Mesendoderm (in vitro differentiated cells): ENCODE measurements at regions not wholly inside any gene's neighbourhood (a gene's known extent, or its start where the extent isn't known, plus 50 kb on each side); places are given as distances from the start of the nearest gene placed in this dataset.
A peak's percentile ranks its signal among the peaks of the same experiment; 100 is the strongest.

Experiments
- DNase-seq: peaks from one replicate; pipeline ENCODE4 v3.0.0; 2013
- H2AK5ac ChIP-seq: 2 replicates; pipeline ENCODE4 v1.6.1; 2013; ENCODE audit warnings: low read length, inconsistent platforms
- H2BK120ac ChIP-seq: 2 replicates; pipeline ENCODE4 v1.6.1; 2013; ENCODE audit warnings: low read depth, mild to moderate bottlenecking, low read length, moderate library complexity, mixed read lengths
- H2BK15ac ChIP-seq: replicated peaks from 2 replicates; pipeline ENCODE4 v1.6.1; 2013; ENCODE audit warnings: low read depth, mild to moderate bottlenecking, moderate library complexity
- H2BK5ac ChIP-seq: 2 replicates; pipeline ENCODE4 v1.6.1; 2013; ENCODE audit warnings: low read length, inconsistent platforms
- H3K18ac ChIP-seq: 2 replicates; pipeline ENCODE4 v1.6.1; 2013; ENCODE audit warnings: mild to moderate bottlenecking, low read length, mixed read lengths
- H3K23ac ChIP-seq: one replicate; pipeline ENCODE4 v1.6.1; 2013; ENCODE audit warnings: low read length
- H3K27ac ChIP-seq: 2 replicates; pipeline ENCODE4 v1.5.1; 2013; ENCODE audit warnings: low read depth, mild to moderate bottlenecking, inconsistent platforms, low read length, moderate library complexity
- H3K27me3 ChIP-seq: 2 replicates; pipeline ENCODE4 v1.6.1; 2013; ENCODE audit warnings: low read length, control low read depth, mild to moderate bottlenecking, inconsistent platforms; ENCODE audit not compliant: insufficient read depth, poor library complexity
- H3K36me3 ChIP-seq: 2 replicates; pipeline ENCODE4 v1.6.1; 2013; ENCODE audit warnings: low read length, inconsistent platforms; ENCODE audit not compliant: control insufficient read depth, insufficient read depth
- H3K4ac ChIP-seq: one replicate; pipeline ENCODE4 v1.6.1; 2013; ENCODE audit warnings: low read depth, mild to moderate bottlenecking, low read length, moderate library complexity
- H3K4me1 ChIP-seq: 2 replicates; pipeline ENCODE4 v1.6.1; 2013; ENCODE audit warnings: low read depth, low read length, inconsistent platforms; ENCODE audit not compliant: control insufficient read depth
- H3K4me2 ChIP-seq: 2 replicates; pipeline ENCODE4 v1.6.1; 2013; ENCODE audit warnings: low read length
- H3K4me3 ChIP-seq: 2 replicates; pipeline ENCODE4 v1.5.1; 2013; ENCODE audit warnings: mild to moderate bottlenecking, low read length
- H3K56ac ChIP-seq: one replicate; pipeline ENCODE4 v1.6.1; 2013; ENCODE audit warnings: low read length
- H3K79me1 ChIP-seq: 2 replicates; pipeline ENCODE4 v1.6.1; 2013; ENCODE audit warnings: low read length, inconsistent platforms
- H3K79me2 ChIP-seq: 2 replicates; pipeline ENCODE4 v1.6.1; 2013; ENCODE audit warnings: mild to moderate bottlenecking, low read length; ENCODE audit not compliant: control insufficient read depth, insufficient read depth
- H3K9ac ChIP-seq: 2 replicates; pipeline ENCODE4 v1.6.1; 2013; ENCODE audit warnings: low read length, inconsistent platforms
- H4K5ac ChIP-seq: one replicate; pipeline ENCODE4 v1.6.1; 2013; ENCODE audit warnings: low read length
- H4K8ac ChIP-seq: one replicate; pipeline ENCODE4 v1.6.1; 2013; ENCODE audit warnings: low read depth, mild to moderate bottlenecking, control low read depth, low read length, moderate library complexity
- WGBS: extraction: QIAGEN DNeasy Blood & Tissue Kit; methylation state at CpG from one replicate; pipeline ENCODE4 v1.1.7; 2013; ENCODE audit warnings: low lambda C conversion rate, missing lambda C conversion rate; ENCODE audit not compliant: insufficient coverage; ENCODE audit errors: extremely low coverage; 5-methylcytosine and 5-hydroxymethylcytosine counted together

- no peak overlapping the region for H3K23ac ChIP-seq
- no peak overlapping the region for H2AK5ac ChIP-seq
- H2BK5ac ChIP-seq = no peak overlapping the region
- H3K79me2 ChIP-seq = no peaks in the 10 kb centered on the region
- no peaks in the 10 kb centered on the region for H3K79me1 ChIP-seq
- no peak for DNase-seq
- H3K4me1 ChIP-seq = no peaks in the 10 kb centered on the region
- H2BK120ac ChIP-seq = no peak overlapping the region
- H2BK15ac ChIP-seq = no peak overlapping the region
- H4K5ac ChIP-seq = no peak overlapping the region
- H3K4ac ChIP-seq = no peak overlapping the region
- H3K18ac ChIP-seq = no peak overlapping the region
- no peak overlapping the region for H3K9ac ChIP-seq
- WGBS = no CpG with 5 or more reads among the region's 2 CpGs
- no peaks in the 10 kb centered on the region for H3K36me3 ChIP-seq
- no peak overlapping the region for H3K4me3 ChIP-seq
- H3K27ac ChIP-seq = no peak overlapping the region
- no peak overlapping the region for H3K56ac ChIP-seq
- no peak overlapping the region for H4K8ac ChIP-seq
- H3K27me3 ChIP-seq = no peaks in the 10 kb centered on the region
- no peak overlapping the region for H3K4me2 ChIP-seq
Measured at GRCh38 chr2:161004379-161004778, 155.8 kb upstream of the TANK start.

GRCh38 chr2:161005170-161005569 lies 155.1 kb upstream of the TANK start:
- no peak overlapping the region for H4K8ac ChIP-seq
- no peaks in the 10 kb centered on the region for H3K79me2 ChIP-seq
- no peak overlapping the region for H2BK5ac ChIP-seq
- no peaks in the 10 kb centered on the region for H3K4me1 ChIP-seq
- H2BK120ac ChIP-seq = no peak overlapping the region
- no peak overlapping the region for H2AK5ac ChIP-seq
- no peak overlapping the region for H3K27ac ChIP-seq
- WGBS = no CpG with 5 or more reads among the region's 1 CpG
- no peak overlapping the region for H3K4me2 ChIP-seq
- no peaks in the 10 kb centered on the region for H3K36me3 ChIP-seq
- H3K4ac ChIP-seq = no peak overlapping the region
- no peak overlapping the region for H3K4me3 ChIP-seq
- H3K27me3 ChIP-seq = no peaks in the 10 kb centered on the region
- H3K18ac ChIP-seq = no peak overlapping the region
- H2BK15ac ChIP-seq = no peak overlapping the region
- H3K9ac ChIP-seq = no peak overlapping the region
- no peak overlapping the region for H4K5ac ChIP-seq
- H3K23ac ChIP-seq = no peak overlapping the region
- H3K79me1 ChIP-seq = no peaks in the 10 kb centered on the region
- no peak overlapping the region for H3K56ac ChIP-seq
- DNase-seq = no peak

GRCh38 chr2:161008311-161008710 lies 151.9 kb upstream of the TANK start:
- Histone ChIP-seq H3K23ac (no peak overlapping the region), H3K9ac (no peak overlapping the region), H3K4me2 (no peak overlapping the region), H3K79me1 (no peaks in the 10 kb centered on the region), H2BK15ac (no peak overlapping the region), H3K27ac (no peak overlapping the region), H2AK5ac (no peak overlapping the region), H3K27me3 (no peaks in the 10 kb centered on the region), H3K4ac (no peak overlapping the region), H3K36me3 (no peaks in the 10 kb centered on the region), H2BK120ac (no peak overlapping the region), H4K5ac (no peak overlapping the region), H3K4me1 (no peaks in the 10 kb centered on the region), H3K56ac (no peak overlapping the region), H4K8ac (no peak overlapping the region), H3K79me2 (no peaks in the 10 kb centered on the region), H3K18ac (no peak overlapping the region), H2BK5ac (no peak overlapping the region), H3K4me3 (no peak overlapping the region)
- WGBS = no CpG with 5 or more reads among the region's 3 CpGs
- no peak for DNase-seq

- Histone ChIP-seq H3K4me1 (no peaks in the 10 kb centered on the region), H2BK15ac (no peak overlapping the region), H3K56ac (no peak overlapping the region), H4K5ac (no peak overlapping the region), H3K23ac (no peak overlapping the region), H3K4ac (no peak overlapping the region), H2BK120ac (no peak overlapping the region), H3K9ac (no peak overlapping the region), H3K79me1 (no peaks in the 10 kb centered on the region), H3K4me3 (no peak overlapping the region), H4K8ac (no peak overlapping the region), H3K18ac (no peak overlapping the region), H2BK5ac (no peak overlapping the region), H3K4me2 (no peak overlapping the region), H2AK5ac (no peak overlapping the region), H3K27ac (no peak overlapping the region), H3K79me2 (no peaks in the 10 kb centered on the region), H3K36me3 (no peaks in the 10 kb centered on the region), H3K27me3 (no peaks in the 10 kb centered on the region)
- WGBS = no CpG with 5 or more reads among the region's 7 CpGs
- peak; percentile 30 for DNase-seq
Measured at GRCh38 chr2:161010503-161011015, 149.7 kb upstream of the TANK start.

GRCh38 chr2:161017780-161018470 lies 142.3 kb upstream of the TANK start:
- no peaks in the 10 kb centered on the region for H3K79me2 ChIP-seq
- H3K56ac ChIP-seq = no peak overlapping the region
- no peak overlapping the region for H3K4me2 ChIP-seq
- no peak overlapping the region for H3K9ac ChIP-seq
- no peaks in the 10 kb centered on the region for H3K36me3 ChIP-seq
- H3K27me3 ChIP-seq = no peaks in the 10 kb centered on the region
- H3K79me1 ChIP-seq = no peaks in the 10 kb centered on the region
- H2BK15ac ChIP-seq = no peak overlapping the region
- H4K5ac ChIP-seq = no peak overlapping the region
- DNase-seq = no peak
- H3K27ac ChIP-seq = no peak overlapping the region
- H3K4me1 ChIP-seq = no peaks in the 10 kb centered on the region
- no peak overlapping the region for H3K4ac ChIP-seq
- no peak overlapping the region for H2BK5ac ChIP-seq
- WGBS = no CpG with 5 or more reads among the region's 3 CpGs
- H4K8ac ChIP-seq = no peak overlapping the region
- H3K18ac ChIP-seq = no peak overlapping the region
- H2BK120ac ChIP-seq = no peak overlapping the region
- no peak overlapping the region for H2AK5ac ChIP-seq
- H3K23ac ChIP-seq = no peak overlapping the region
- H3K4me3 ChIP-seq = no peak overlapping the region

- H3K4me2 ChIP-seq = no peak overlapping the region
- no peak overlapping the region for H3K18ac ChIP-seq
- H4K8ac ChIP-seq = no peak overlapping the region
- H3K27ac ChIP-seq = no peak overlapping the region
- H2AK5ac ChIP-seq = no peak overlapping the region
- no peak overlapping the region for H3K23ac ChIP-seq
- no peak overlapping the region for H3K9ac ChIP-seq
- H3K79me2 ChIP-seq = no peaks in the 10 kb centered on the region
- no peak overlapping the region for H3K4ac ChIP-seq
- H3K79me1 ChIP-seq = no peaks in the 10 kb centered on the region
- no peaks in the 10 kb centered on the region for H3K4me1 ChIP-seq
- H3K36me3 ChIP-seq = no peaks in the 10 kb centered on the region
- no peak overlapping the region for H2BK120ac ChIP-seq
- no peak for DNase-seq
- H4K5ac ChIP-seq = no peak overlapping the region
- H3K27me3 ChIP-seq = no peaks in the 10 kb centered on the region
- no peak overlapping the region for H3K56ac ChIP-seq
- H2BK15ac ChIP-seq = no peak overlapping the region
- no peak overlapping the region for H2BK5ac ChIP-seq
- H3K4me3 ChIP-seq = no peak overlapping the region
- no CpG with 5 or more reads among the region's 5 CpGs for WGBS
Measured at GRCh38 chr2:161019311-161019710, 140.9 kb upstream of the TANK start.
